Forelimb muscle (tissue), 1 donor: ENCODE measurements at regions not wholly inside any gene's neighbourhood (a gene's known extent, or its start where the extent isn't known, plus 50 kb on each side); places are given as distances from the start of the nearest gene placed in this dataset.

Source experiments
- DNase-seq: peaks from one replicate; pipeline ENCODE4 v3.0.0-alpha.2; 2013; ENCODE audit warnings: low read depth

- no peak for DNase-seq
Observed at GRCh38 chr15:29611057-29611456, 211.2 kb downstream of the TJP1 start.

GRCh38 chr15:29601811-29602210 lies 220.5 kb downstream of the TJP1 start:
- DNase-seq: no peak

- no peak for DNase-seq
Observed at GRCh38 chr15:29600262-29600661, 222.0 kb downstream of the TJP1 start.

GRCh38 chr15:29596266-29596665 lies 226.0 kb downstream of the TJP1 start:
- no peak for DNase-seq

GRCh38 chr15:29593629-29594028 lies 228.6 kb downstream of the TJP1 start:
- DNase-seq: no peak

- DNase-seq: no peak
Observed at GRCh38 chr15:29593111-29593510, 229.2 kb downstream of the TJP1 start.

GRCh38 chr15:29590701-29591100 lies 231.6 kb downstream of the TJP1 start:
- no peak for DNase-seq

- no peak for DNase-seq
Observed at GRCh38 chr15:29589975-29590374, 232.3 kb downstream of the TJP1 start.

- DNase-seq: no peak
Observed at GRCh38 chr15:29589416-29589815, 232.9 kb downstream of the TJP1 start.

- no peak for DNase-seq
Observed at GRCh38 chr15:29573197-29573838, 248.9 kb downstream of the TJP1 start.

- DNase-seq: no peak
Observed at GRCh38 chr15:29571792-29572431, 250.4 kb downstream of the TJP1 start.

- DNase-seq: no peak
Observed at GRCh38 chr15:29570948-29571791, 251.1 kb downstream of the TJP1 start.

GRCh38 chr15:29570121-29570947 lies 251.9 kb downstream of the TJP1 start:
- no peak for DNase-seq

GRCh38 chr15:29569533-29570092 lies 252.7 kb downstream of the TJP1 start:
- DNase-seq: no peak

GRCh38 chr15:29568840-29569532 lies 253.3 kb downstream of the TJP1 start:
- DNase-seq: no peak

- DNase-seq: no peak
Observed at GRCh38 chr15:29567336-29567735, 254.9 kb downstream of the TJP1 start.

- DNase-seq: no peak
Observed at GRCh38 chr15:29566914-29567313, 255.4 kb downstream of the TJP1 start.

- no peak for DNase-seq
Observed at GRCh38 chr15:29563112-29563511, 259.2 kb downstream of the TJP1 start.

- no peak for DNase-seq
Observed at GRCh38 chr15:29560896-29561295, 261.4 kb downstream of the TJP1 start.

- DNase-seq: no peak
Observed at GRCh38 chr15:29558261-29558660, 264.0 kb downstream of the TJP1 start.

- DNase-seq: no peak
Observed at GRCh38 chr15:29557171-29557570, 265.1 kb downstream of the TJP1 start.
